GM19438 (cell line): ENCODE measurements at regions not wholly inside any gene's neighbourhood (a gene's known extent, or its start where the extent isn't known, plus 50 kb on each side); places are given as distances from the start of the nearest gene placed in this dataset.
"Not testable (repeated sequence)": the region's sequence is repeated elsewhere in the genome, so short reads cannot be mapped to it uniquely, and the experiment has no call there.

Experiments used
- ATAC-seq: cut with Tn5 transposase; IDR thresholded peaks from one replicate; pipeline ENCODE4 v1.9.1; 2021; ENCODE audit warnings: low read depth; ENCODE audit not compliant: unreplicated experiment

DNA sequence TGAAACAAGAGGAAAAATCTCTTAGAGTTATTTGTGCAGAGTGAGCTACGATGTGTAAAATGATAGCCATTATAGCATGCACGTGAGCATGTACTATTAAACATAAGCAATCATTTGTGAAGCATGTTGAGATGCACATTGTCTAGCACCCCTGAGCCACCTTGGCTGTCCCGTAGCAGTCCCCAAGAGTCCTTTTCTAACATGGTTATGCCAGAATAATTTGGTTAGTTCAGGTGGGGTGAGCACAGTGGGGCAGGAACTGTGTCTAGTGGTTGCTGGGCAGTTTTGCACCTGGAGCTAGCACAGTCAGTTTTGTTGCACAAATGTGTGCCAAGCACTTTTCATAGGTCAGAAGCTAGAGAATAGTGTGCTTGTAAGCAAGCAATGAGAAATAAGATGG is 809.8 kb downstream of the RNF144A start:
- ATAC-seq, result no peak

DNA sequence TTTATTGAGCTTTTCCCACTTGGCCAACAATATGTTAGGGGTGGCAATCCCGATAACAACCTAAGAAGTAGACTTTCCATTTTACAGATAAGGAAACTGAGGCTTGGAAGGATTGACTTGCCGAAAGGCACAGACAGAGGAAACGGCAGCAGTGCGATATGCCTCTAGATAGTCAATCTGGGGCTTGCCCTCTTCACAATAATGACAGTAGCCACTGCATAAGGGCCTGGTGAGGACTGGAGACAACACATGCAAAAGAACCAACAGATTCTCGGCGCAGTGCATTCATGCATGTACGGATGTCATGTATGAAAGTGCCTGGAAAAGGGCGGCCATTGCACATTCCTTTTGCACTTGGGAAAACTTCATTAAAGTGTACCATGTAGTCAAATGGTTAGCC is 811.2 kb downstream of the RNF144A start:
- ATAC-seq, result no peak

DNA sequence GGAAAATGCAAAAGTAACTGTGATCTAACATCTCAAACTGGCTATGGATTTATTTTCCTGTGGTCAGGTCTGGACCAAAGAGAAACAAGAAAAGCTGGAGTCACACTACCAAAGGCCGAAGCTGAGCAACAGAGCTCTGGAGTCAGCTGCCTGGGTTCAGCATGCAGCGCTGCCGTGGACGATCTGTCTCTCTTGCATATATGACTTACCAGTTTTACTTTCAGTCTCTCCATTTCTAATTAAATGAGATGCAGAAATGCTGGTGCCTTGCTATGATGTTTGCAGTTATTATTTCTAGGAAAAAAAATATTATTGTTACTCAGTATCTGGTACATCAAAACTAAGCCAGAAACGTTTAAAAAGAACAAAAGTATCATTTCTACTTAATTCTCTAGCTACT is 813.2 kb downstream of the RNF144A start:
- no peak for ATAC-seq

DNA sequence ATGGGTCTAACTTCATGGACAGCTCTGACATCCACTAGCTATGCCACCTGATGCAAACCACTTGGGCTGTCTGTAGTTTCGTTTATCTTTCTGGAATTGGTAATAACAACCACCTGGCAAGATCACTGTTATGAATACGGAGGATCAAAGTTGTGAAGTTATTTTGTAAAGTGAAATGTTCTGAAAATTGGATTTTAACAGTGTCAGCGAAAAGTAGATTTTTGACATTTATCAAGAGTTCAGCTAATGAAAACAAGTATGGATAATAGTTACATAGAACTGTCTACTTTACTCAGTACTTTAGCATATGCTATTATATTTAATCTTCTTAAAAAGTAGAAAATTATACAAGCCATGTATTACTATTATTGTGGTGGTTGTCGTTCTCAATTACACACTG is 813.8 kb downstream of the RNF144A start:
- no peak for ATAC-seq

DNA sequence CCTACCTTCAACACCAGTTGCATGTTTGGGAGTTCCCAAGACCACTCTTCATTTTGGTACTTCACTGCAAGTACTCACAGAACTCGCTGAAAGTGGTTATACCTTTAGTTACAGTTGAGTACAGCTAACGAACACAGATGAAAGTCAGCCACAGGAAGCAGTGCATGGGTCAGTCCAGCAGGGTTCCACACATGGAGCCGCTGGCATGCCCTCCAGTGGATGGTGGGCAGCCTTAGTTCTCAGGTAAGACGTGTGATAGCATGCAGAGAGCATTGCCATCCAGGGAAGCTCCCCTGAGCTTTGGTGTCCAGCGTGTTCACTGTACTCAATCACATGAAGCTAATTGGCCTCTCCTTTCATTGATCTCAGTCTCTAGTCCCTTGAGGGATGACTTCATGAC is 815.3 kb downstream of the RNF144A start:
- no peak for ATAC-seq

DNA sequence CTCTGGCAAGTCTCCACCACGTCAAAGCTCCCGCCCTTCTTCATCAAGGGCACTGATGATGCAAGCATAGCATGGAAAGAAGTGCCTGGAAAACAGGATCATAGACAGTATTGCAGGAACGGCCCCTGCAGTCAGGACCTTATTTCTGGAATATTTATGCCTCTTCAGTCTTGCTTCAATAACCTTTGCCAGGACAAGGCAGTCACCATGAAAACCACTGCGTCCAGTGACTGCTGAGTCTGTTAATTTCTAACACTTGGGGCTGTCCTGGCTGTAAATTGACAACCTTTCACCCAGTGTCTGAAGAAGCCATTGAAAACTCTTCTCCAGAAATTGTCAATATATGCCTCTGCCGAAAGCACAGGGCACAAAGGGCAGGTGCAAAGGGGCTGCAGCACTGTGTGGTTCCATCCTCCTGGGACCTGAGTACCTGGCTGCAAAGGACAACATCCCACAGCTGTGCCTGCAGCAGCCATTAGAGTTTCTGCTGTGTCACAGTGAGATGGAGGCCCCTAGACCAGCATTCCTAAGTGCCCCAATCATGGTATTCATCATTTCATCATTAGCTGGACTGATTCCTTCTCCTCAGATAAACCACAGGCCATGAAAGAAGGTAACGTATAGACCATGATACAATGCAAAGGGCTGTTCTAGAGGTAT is 819.6 kb downstream of the RNF144A start:
- ATAC-seq, result no peak

DNA sequence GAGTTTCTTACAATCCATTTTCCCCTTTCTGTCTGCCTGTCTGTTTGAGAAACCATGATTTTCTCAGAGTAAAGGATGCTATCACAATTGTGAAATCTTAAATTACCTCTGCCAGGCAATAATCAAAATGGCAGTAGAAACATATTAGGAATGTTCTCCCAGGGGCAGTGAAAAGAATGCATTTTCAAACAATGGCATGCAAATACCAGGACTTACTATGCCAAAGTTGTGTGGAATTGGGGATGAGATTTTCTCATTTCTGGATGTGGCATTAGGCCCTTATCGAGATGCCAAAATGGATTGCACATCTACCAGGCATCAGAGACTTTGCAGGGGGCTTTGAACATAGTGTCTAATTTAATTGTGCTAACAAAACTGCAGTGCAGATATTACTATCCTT is 821.4 kb downstream of the RNF144A start:
- ATAC-seq, result no peak

DNA sequence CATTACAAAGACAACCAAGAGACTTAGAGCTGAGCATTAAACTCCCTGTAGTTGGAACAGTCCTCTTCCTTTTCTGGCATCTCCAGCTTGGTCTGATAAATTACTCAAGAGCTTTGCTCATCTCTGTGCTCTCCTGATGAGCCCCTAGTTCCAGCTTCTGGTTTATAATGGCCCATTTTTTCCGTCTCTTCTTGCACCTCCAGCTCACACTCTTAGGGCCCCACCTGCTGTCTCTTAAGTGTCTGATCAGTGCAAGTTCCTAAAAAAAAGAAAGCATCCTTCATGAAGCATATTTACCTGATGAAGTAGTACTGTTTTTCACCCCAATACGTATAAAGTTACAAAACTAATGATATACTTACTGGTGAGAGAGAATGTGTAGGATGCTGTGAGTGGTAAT is 822.9 kb downstream of the RNF144A start:
- no peak for ATAC-seq

DNA sequence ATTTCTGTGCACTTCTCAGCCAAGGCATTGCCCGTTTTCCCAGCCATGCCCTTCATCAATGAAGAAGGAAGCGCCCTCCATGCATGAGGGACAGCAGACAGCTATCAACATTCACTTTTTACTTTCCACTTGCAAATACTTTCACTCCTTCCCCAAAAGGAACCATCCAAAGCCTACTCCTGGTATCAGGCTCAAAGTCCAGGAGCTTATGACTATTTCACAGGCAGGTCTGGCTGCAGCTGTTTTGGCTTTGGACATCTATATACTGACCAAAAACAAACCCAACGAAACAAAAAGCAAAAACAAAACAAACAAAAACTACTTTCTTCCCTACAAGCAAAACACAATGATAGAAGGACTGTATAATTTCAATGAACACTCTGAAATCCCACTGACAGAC is 825.1 kb downstream of the RNF144A start:
- no peak for ATAC-seq

DNA sequence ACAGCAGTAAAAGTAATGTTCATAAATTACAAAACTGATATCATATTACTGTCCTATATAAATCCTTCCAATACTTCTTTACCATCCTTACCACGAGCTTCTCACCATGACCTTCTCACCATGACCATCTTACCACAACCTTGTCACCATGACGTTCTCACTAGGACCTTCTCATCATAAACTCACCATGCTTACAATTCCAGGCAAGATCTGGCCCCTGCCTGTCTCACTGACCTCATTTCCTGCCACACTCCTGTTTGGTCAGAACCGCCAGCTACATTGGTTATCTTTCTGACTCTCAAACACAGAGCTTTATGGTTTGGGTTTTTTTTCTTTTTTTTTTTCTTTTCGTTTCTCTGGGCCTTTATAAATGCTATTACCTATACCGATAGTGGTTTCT is 827.6 kb downstream of the RNF144A start:
- ATAC-seq, result no peak

DNA sequence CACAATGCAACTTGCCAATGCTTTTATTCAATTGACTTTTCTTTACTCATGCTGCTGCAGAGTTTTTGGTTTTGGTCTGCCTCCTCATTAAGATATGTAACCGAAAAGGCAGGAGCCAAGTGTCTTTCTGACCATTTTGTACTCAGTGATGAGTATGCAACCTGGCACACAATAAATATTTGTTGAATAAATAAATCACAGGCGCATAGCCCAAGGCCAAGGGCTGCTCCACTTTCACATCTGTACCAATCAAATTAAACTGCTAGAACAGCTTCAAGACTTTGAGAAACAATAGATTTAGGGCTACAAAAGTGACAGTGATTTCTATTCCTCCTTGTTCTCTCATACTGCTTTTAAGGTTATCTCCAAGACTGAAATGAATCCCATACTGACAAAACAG is 828.2 kb downstream of the RNF144A start:
- no peak for ATAC-seq

DNA sequence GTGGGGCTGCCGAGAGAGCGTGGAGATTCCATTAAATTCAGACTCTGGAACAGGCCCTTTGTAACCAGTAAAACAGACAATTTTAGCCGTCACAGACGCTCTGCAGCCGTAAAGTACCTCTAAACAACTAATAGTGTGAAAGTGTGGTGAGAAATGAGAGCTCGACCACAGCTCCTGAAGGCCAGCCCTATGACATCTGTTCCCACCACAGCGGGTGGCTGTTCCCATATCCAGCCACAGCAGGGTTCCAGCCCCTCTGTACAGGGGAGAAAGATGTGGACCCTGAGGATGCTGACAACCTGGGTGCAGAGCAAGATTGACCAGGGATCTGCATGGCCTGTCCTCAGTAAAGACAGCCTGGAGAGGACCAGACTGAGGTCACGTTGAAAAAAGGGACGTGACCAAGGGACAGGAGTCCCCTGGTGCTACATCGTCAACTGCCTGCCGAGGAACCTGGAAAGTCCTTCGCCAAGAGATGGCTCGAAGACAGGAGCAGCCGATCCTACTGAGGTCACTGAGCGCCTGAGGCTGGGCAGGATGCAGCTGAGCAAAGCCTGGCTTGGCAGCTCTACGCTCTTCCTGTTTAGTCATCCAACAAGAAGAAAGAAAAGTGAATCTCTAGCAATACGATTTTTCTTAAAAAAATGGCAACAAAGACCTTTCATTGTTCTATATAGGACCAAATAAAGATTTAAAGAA is 831.7 kb downstream of the RNF144A start:
- ATAC-seq, result peak; percentile 91

DNA sequence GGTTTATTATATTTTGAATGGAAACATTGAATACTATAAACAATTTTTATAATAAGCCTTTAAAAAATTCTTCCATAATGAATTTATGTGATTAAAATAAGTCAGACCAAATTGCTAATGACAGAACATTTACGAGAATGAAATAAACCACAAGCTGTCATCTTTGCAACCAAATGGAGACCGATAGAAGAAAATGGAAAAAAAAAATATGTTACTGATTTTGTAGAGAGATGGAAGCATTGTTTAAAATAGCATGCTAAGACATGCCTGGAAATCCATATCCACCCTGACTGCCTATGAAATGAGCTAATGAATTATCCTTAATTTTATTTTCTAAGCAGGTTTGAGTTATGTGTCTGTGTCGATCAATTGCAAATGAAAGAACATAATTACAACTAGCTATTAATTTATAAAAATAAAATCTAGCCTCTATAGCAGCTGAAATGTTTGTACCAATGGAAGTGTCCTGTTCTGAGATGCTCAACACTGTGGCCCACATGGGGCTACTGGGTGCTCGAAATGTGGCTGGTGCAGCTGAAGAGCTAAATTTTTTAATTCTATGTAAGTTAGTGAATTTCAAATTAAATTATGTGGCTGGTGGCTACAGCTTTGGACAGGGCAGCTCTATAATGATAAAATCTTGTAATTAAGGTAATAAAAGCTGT is 832.8 kb downstream of the RNF144A start:
- no peak for ATAC-seq

DNA sequence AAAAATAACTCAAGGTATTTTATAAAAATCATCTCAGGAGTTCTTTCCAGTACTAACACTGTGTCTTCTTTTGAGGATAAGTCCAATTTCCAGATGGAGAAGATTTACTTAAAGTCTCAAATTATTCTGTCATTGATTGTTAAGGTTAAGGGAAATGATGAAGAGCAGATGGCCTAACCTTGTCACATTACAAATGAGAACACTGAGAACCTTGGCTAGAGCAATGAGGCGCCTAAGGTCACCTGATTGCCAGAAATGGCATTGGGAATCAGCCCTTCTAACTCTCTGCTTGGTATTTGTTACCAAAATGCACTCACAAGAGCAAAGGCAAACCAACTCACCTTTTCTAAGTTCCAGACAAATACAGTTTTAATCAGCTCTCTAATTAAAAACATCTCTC is 835.1 kb downstream of the RNF144A start:
- no peak for ATAC-seq

DNA sequence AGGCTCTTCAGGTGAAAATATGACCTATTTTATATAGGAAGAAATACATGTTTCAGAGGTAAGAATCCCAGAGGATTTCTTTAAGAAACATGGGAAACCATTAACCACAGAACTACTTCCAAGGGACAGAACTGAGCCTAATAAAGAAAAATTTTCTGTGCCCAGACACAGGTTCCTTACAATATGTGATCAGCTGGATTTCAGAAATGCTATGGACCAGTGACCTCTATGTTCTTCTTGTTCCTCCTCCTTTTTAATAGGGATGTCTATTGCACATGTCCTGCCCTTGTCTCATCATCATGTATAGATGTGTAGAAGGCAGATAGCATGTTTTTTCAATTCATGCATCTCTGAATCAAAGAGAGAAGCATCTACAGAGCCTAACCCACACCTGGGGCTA is 836.6 kb downstream of the RNF144A start:
- ATAC-seq, result no peak

DNA sequence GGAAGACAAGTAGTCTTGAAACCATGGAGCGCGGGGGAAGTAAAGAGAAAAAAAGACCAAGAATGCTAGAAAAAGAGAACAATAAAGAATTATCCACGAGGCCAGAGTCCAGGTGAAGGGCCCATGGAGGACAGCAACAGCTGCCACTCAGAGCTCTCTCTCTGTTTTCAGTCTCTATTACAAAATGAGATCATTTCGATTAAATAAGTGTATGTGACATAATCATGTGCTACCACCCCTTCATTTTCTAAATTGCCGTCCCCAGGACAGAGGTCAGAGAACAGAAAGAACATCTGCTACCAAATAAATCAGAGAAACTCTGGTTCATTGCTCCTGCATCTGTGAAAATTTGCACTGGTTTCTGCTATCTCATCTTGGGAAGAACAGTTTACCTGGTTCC is 838.7 kb downstream of the RNF144A start:
- ATAC-seq, result no peak

DNA sequence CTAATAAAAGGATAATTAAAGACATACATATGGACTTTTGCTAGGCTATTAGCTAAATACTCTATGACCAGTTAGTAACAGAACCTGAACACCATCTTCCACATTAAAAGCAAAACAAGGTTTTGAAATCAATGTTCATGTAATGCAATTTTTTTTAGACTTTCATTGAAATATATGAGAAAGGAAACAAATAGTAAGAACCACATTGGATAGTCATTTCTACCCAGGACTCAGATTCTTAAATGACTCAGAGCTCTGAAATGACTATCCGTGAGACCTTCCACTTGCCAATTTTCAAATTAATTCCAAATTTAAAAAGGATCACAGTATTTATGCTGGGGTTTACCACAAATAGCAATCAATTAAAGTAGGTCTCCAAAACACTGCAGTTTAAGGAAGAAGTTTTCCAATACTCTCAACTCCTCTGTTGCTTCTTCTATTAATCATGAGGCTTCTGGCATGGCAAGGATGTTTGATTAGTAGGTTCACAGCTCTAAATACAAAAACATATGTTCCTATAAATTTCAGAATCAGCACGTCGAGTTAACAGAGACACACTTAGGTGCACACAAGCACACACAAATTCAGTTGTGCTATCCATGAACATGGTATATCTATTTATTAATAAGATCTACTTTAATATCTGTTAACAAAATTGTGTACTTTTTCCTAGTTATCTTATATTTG is 841.0 kb downstream of the RNF144A start:
- no peak for ATAC-seq

DNA sequence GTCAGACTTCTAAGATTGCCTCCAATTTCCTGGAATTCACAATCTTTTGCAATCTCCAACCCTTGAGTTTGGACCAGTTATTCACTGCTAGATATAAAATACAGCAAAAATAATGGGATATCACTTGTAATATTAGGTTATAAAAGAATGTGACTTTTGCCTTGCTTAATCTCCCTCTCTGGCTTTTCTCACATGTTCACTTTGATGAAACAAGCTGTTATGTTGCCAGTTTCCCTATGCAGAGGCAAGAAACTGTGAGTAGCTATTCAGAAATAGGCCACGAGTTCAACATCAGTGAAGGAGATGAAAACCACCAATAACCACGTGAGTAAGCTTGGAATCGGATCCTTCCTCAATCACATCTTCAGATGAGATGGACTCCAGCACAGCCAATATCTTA is 842.7 kb downstream of the RNF144A start:
- ATAC-seq, result no peak

DNA sequence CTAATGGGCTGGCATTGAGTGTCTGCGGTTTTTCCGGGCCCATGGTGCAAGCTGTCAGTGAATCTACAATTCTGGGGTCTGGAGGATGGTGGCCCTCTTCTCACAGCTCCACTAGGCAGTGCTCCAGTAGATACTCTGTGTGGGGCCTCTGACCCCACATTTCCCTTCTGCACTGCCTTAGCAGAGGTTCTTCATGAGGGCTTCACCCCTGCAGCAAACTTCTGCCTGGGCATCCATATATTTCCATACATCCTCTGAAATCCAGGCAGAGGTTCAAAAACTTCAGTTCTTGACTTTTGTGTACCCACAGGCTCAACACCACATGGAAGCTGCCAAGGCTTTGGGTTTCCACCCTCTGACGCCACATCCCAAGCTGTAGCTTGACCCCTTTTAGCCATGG is 846.2 kb downstream of the RNF144A start:
- ATAC-seq, result not testable (repeated sequence)

DNA sequence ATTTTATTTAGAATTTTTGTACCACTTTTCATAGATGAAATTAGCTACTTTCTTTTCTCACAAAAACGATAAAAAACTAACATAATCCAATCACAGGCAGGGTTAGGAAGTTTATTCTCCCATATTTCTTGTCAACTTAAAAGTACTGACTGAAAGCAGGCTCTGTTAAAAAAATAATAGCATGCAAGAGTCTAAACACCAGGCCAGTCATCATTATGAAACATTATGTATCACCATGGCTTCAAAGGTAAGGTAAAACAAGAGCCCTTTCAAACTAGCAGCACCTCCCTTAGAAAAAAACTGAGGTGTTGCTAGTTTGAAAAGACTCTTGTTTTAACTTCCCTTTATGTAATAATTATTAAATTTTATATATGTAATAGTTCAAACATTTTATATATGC is 848.0 kb downstream of the RNF144A start:
- no peak for ATAC-seq

DNA sequence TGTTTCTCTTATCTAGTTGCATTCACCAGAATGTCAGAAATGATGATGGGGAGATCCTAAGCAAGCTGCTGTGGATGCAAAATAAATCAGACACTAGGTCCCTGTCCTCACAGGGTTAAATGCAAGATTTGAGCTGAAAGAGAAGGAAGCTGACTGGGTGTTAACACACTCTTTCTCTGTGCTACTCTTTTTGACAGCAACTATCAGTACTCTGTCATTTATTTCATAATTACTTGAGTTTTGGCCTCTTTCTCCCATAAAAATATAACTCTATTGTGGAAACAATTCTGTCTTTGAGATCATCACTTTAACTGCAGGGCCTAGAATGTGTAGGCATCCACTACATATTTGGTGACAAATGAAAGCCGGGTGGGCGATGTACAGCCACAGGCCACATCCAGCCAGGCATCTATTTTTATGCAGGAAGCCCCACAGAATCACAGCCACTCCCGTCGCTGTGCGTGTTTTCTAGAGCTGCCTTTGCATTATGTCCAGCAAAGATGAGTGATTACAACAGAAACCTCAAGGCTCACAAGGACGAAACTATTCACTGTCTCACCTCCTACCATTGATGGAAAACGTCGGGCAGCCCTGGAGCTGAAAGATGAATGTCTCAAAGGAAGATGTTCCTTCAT is 849.0 kb downstream of the RNF144A start:
- no peak for ATAC-seq
